H4 (cell line): ENCODE measurements at regions not wholly inside any gene's neighbourhood (a gene's known extent, or its start where the extent isn't known, plus 50 kb on each side); places are given as distances from the start of the nearest gene placed in this dataset.
"Not testable (repeated sequence)": the region's sequence is repeated elsewhere in the genome, so short reads cannot be mapped to it uniquely, and the experiment has no call there.

Experiments
- DNase-seq: peaks from one replicate; pipeline ENCODE4 v3.0.0-alpha.2; 2015; ENCODE audit warnings: low spot score

DNA sequence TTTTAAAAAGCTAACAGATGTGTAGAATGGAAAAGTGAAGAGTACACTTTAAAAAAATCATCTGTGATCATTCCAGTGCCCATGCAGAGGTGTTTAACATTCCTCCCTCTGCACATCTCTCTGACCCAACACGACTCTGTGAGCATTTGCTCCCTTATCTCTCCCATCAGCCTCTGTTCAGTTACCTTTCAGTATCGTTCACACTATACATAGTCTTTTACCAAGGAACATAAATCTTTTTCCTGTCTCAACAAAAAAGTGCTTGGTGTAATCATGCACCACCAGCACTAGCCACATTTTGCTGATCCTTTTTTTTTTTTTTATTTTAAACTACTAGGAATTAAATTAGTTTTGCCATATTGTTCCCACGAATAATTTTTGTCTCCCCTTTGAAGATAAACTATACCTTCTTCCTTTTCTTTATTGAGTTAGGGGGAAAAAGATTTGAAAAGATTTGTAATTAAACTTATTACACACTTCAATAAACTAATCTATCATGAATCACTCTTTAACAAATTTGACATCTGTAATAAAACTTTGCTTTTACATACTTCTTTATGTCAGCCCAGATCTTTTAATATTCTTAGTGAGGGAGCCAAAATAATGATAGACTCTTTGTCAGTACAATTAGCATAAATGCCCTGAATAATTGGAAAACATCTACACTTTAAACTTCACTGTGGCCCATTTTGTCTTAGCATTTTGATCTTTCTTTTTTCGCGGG lies 489.8 kb upstream of the FANCL start:
- no peak for DNase-seq

GRCh38 chr2:58727981-58728656 lies 487.0 kb upstream of the FANCL start:
- no peak for DNase-seq

GRCh38 chr2:58721912-58722591 lies 480.9 kb upstream of the FANCL start:
- no peak for DNase-seq

- DNase-seq = no peak
Measured at GRCh38 chr2:58720770-58721697, 479.9 kb upstream of the FANCL start.

DNA sequence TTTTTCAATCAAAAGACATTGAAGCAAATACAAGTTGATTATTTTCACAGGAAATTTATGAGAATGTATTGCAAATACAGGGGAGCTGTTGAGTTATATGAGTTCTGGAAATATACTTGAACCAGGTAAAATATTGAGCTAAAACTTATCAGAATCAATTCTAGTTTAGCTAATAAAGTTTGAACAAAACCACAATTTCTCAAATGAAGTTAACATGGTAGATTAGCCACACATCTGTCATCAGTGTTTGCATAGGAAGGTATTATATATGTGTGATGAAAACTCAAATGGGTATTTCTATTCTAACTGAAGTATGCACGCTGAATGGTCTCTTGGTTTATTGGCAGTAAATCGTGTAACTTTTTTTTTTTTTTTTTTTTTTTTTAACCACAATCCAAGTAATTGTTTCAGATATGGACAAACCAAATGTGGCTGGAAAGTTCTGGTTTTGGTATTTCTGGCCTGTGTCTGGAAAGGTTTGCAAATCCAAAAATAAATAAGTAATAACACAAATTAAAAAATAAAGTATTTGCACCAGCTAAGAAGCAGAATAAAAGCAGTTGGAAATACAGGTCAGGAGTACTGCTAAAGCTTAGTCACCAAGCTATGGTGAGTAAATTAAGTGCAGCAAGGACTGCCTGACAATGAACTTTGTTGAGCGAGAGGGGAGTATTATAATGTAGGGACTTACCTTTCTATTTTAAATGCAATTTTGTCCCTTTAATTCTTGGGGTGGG lies 479.1 kb upstream of the FANCL start:
- DNase-seq = no peak

DNA sequence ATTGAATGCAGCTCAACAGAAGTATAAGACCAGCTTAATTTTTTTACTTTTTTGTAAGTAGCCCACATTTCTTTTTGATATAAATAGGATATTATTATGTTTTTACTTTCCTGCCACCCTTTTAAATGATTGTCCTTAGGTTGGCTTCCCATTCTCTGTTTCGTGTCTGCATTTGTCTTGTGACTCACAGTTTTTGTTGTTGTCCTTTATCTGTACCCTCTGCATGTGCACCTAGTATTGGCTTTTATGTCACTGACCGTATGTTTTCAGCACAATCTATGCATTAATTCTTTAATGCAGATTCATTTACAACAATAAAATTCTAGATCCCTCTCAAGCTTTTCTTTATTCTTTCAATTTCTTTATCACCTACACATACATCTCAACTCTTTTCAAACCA lies 474.2 kb upstream of the FANCL start:
- no peak for DNase-seq

DNA sequence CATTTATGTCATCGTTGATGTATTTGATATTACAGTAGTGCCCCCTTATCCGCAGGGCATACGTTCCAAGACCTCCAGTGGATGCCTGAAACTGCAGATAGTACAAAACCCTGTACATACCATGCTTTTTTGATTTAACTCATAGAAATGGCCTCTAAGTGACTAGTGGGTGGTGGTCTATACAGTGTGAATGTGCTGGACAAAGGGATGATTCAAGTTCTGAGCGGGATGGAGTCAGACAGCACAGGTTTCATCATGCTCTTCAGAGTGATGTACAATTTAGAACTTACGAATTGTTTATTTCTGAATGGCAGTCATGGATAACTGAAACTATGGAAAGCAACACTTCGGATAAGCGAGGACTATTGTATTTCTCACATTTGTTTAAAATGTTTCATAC lies 473.1 kb upstream of the FANCL start:
- no peak for DNase-seq

GRCh38 chr2:58710795-58711279 lies 469.7 kb upstream of the FANCL start:
- peak; percentile 39 for DNase-seq

- DNase-seq = no peak
Measured at GRCh38 chr2:58709687-58710354, 468.7 kb upstream of the FANCL start.

- no peak for DNase-seq
Measured at GRCh38 chr2:58709274-58709673, 468.1 kb upstream of the FANCL start.

- no peak for DNase-seq
Measured at GRCh38 chr2:58708565-58708964, 467.4 kb upstream of the FANCL start.

DNA sequence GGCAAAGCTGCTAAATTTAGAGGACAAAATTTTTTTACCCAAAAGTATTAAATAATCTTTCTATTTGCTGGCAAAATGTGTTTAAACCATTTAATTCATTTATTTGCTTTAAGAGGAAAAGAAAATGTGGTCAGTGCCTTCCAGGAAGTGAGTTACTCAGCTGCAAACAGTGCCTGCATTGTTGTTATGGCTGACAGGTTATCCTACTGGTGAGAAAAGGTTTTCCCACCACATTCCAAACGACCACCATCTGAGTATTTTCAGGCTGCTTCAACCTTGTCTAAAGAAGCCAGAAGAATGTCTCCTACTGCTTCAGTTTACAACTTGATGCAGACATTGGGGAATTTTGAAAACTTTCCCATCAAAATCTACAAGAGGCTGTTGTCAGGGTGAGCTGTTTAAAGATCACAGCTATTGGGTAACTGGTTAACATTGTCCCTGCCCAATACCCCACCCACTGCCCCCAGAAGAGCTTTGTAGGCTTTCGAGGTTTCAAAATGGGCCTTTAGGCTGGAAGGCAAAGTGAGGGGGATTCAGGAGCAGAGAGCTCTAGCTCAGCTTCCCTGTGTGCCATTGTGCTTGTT lies 461.3 kb upstream of the FANCL start:
- DNase-seq = peak; percentile 62

DNA sequence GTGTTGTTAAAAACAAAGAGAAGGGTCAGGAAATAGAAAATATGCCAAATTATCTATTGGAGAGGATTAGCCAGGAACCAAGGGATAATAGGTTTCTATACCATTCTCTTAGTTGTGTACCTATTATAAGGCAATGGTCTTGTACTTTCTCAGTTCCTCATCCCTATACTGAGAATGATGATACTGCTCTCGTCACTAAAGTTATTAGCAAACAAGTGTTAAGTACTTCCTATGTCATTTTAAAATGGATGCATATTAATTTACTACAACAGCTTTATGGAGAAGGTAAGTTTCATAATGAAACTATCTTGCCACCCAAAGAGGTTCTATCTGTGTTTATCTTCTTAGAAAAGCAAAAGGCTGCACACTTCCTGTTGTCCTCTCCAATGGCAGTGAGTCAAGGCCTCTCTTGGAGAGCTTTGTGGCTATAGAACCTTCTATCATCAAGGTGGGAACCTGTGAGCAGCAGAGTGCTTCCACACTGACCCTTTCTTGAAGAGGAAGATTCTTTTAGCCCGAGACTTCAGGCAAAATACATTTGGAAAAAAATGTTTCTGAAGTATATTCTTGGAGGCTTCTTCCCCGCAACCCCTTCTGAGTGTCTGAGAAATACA lies 460.7 kb upstream of the FANCL start:
- DNase-seq = no peak

GRCh38 chr2:58700591-58700990 lies 459.5 kb upstream of the FANCL start:
- DNase-seq = no peak

GRCh38 chr2:58699411-58699810 lies 458.3 kb upstream of the FANCL start:
- DNase-seq = no peak

- no peak for DNase-seq
Measured at GRCh38 chr2:58698620-58699019, 457.5 kb upstream of the FANCL start.

- DNase-seq = not testable (repeated sequence)
Measured at GRCh38 chr2:58694114-58694513, 453.0 kb upstream of the FANCL start.

DNA sequence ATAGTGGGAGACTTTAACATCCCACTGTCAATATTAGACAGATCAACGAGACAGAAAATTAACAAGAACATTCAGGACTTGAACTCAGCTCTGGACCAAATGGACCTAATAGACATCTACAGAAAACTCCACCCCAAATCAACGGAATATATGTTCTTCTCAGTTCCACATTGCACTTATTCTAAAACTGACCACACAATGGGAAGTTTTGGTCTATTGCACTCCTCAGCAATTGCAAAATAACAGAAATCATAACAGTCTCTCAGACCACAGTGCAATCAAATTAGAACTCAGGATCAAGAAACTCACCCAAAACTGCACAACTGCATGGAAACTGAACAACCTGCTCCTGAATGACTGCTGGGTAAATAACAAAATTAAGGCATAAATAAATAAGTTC lies 449.9 kb upstream of the FANCL start:
- not testable (repeated sequence) for DNase-seq

DNA sequence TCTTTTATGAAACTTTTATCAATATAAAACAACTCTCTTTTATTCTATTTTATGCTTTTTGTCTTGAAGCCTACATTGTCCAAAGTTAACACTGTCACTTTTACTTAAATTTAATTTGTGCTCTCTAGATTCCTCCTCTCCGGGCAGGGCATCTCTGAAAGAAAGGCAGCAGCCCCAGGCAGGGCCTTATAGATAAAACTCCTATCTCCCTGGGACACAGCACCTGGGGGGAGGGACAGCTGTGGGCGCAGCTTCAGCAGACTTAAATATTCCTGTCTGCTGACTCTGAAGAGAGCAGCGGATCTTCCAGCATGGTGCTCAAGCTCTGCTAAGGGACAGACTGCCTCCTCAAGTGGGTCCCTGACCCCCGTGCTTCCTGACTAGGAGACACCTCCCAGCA lies 447.7 kb upstream of the FANCL start:
- no peak for DNase-seq

GRCh38 chr2:58686776-58687175 lies 445.7 kb upstream of the FANCL start:
- DNase-seq = no peak
